ENCODE measurements at regions not wholly inside any gene's neighbourhood (a gene's known extent, or its start where the extent isn't known, plus 50 kb on each side); places are given as distances from the start of the nearest gene placed in this dataset.

- no peak overlapping the region for H3K27ac ChIP-seq (replicated peaks)
- DNase-seq (ENCODE audit: low read depth in 1 of 2, low spot score in 1 of 2), result no peak
- H3K27me3 ChIP-seq (ENCODE audit: insufficient read depth, poor library complexity, severe bottlenecking), result no peaks in the 10 kb centered on the region
- no peak for TF ChIP-seq REST (IDR thresholded peaks at IDR 0.05; ENCODE audit: insufficient replicate concordance, low read depth)
- TF ChIP-seq GABPA (IDR thresholded peaks at IDR 0.05; ENCODE audit: low read depth), result no peak
- TF ChIP-seq POLR2AphosphoS5 (IDR thresholded peaks at IDR 0.05; ENCODE audit: low read depth), result no peak
- TF ChIP-seq SPI1 (IDR thresholded peaks at IDR 0.05; ENCODE audit: borderline replicate concordance, low read depth), result no peak
- no peak for TF ChIP-seq CTCF (IDR thresholded peaks at IDR 0.05; ENCODE audit: insufficient read depth, low read length)
- H3K4me3 ChIP-seq (replicated peaks; ENCODE audit: insufficient read depth, low read length), result no peak overlapping the region
Observed at GRCh38 chr13:58850161-58850560, 1218.6 kb downstream of the PCDH17 start.

- DNase-seq (ENCODE audit: low read depth in 1 of 2, low spot score in 1 of 2), result no peak
- no peaks in the 10 kb centered on the region for H3K27me3 ChIP-seq (ENCODE audit: insufficient read depth, poor library complexity, severe bottlenecking)
- H3K4me3 ChIP-seq (replicated peaks; ENCODE audit: insufficient read depth, low read length), result no peak overlapping the region
- H3K27ac ChIP-seq (replicated peaks), result no peak overlapping the region
- no peak for TF ChIP-seq GABPA (IDR thresholded peaks at IDR 0.05; ENCODE audit: low read depth)
- TF ChIP-seq SPI1 (IDR thresholded peaks at IDR 0.05; ENCODE audit: borderline replicate concordance, low read depth), result no peak
- no peak for TF ChIP-seq POLR2AphosphoS5 (IDR thresholded peaks at IDR 0.05; ENCODE audit: low read depth)
- TF ChIP-seq CTCF (IDR thresholded peaks at IDR 0.05; ENCODE audit: insufficient read depth, low read length), result no peak
- no peak for TF ChIP-seq REST (IDR thresholded peaks at IDR 0.05; ENCODE audit: insufficient replicate concordance, low read depth)
Observed at GRCh38 chr13:58852076-58852475, 1220.5 kb downstream of the PCDH17 start.

GRCh38 chr13:58855283-58855682, 1223.7 kb downstream of the PCDH17 start:
- no peak overlapping the region for H3K27ac ChIP-seq (replicated peaks)
- H3K27me3 ChIP-seq (ENCODE audit: insufficient read depth, poor library complexity, severe bottlenecking), result no peaks in the 10 kb centered on the region
- DNase-seq (ENCODE audit: low read depth in 1 of 2, low spot score in 1 of 2), result no peak
- TF ChIP-seq SPI1 (IDR thresholded peaks at IDR 0.05; ENCODE audit: borderline replicate concordance, low read depth), result no peak
- TF ChIP-seq POLR2AphosphoS5 (IDR thresholded peaks at IDR 0.05; ENCODE audit: low read depth), result no peak
- no peak overlapping the region for H3K4me3 ChIP-seq (replicated peaks; ENCODE audit: insufficient read depth, low read length)

GRCh38 chr13:58858870-58859371, 1227.4 kb downstream of the PCDH17 start:
- Histone ChIP-seq H3K27me3 (ENCODE audit: insufficient read depth, poor library complexity, severe bottlenecking) (no peaks in the 10 kb centered on the region), H3K4me3 (replicated peaks; ENCODE audit: insufficient read depth, low read length) (no peak overlapping the region), H3K27ac (replicated peaks) (no peak overlapping the region)
- TF ChIP-seq GABPA (IDR thresholded peaks at IDR 0.05; ENCODE audit: low read depth), result no peak
- TF ChIP-seq POLR2AphosphoS5 (IDR thresholded peaks at IDR 0.05; ENCODE audit: low read depth), result no peak
- TF ChIP-seq SPI1 (IDR thresholded peaks at IDR 0.05; ENCODE audit: borderline replicate concordance, low read depth), result no peak
- no peak for TF ChIP-seq REST (IDR thresholded peaks at IDR 0.05; ENCODE audit: insufficient replicate concordance, low read depth)
- TF ChIP-seq CTCF (IDR thresholded peaks at IDR 0.05; ENCODE audit: insufficient read depth, low read length), result no peak
- no peak for DNase-seq (ENCODE audit: low read depth in 1 of 2, low spot score in 1 of 2)

All from HL-60 (cell line).